ENCODE measurements at regions not wholly inside any gene's neighbourhood (a gene's known extent, or its start where the extent isn't known, plus 50 kb on each side); places are given as distances from the start of the nearest gene placed in this dataset.

- DNase-seq (ENCODE audit: low read depth) = no peak
Observed at GRCh38 chr5:79182141-79182540, 53.8 kb upstream of the JMY start.

GRCh38 chr5:79183011-79183410 is 52.9 kb upstream of the JMY start:
- no peak for DNase-seq (ENCODE audit: low read depth)

DNA sequence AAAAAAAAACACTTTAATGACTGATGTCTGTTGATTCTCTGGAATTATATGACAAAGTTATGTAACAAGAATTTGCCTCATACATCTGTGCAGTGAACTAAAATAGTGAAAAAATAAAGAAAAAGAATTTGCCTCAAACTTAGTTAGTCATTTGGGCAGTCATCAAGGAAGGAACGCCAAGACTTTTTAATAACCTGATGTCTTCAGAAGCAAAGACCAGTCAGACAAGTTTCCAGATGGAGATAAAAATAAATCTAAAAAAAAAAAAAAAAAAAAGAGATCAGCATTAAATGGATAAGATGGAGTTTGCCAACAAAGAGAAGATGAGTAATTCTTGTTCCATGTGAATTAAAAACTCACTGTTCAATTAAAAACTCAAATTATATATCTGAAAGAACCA is 52.3 kb upstream of the JMY start:
- peak; percentile 17 for DNase-seq (ENCODE audit: low read depth)

DNA sequence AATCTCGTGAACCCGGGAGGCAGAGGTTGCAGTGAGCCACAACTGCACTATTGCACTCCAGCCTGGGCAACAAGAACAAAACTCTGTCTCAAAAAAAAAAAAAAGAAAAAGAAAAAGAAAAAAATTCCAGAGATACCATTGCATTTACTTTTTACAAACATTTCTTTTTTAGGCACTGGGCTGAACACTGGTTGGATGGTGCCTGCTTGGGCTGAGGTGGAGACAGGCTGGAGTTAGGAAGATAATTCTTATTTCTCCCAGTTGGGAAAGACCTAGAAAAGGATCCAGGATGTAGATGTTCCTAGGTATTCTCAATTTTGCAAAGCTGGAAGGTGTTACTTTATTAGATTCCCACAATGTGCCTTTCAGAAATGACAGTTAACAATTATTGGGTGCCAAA is 49.9 kb upstream of the JMY start:
- no peak for DNase-seq (ENCODE audit: low read depth)

Measured in GM04504 (cell line).